NOMO-1 treated with DMSO at 0.1 percent for 48 hours (cell line): ENCODE measurements at regions not wholly inside any gene's neighbourhood (a gene's known extent, or its start where the extent isn't known, plus 50 kb on each side); places are given as distances from the start of the nearest gene placed in this dataset.

Experiments
- DNase-seq: peaks from one replicate; lab custom pipeline; 2025; ENCODE audit not compliant: unreplicated experiment; lab: John Stamatoyannopoulos, UW

DNA sequence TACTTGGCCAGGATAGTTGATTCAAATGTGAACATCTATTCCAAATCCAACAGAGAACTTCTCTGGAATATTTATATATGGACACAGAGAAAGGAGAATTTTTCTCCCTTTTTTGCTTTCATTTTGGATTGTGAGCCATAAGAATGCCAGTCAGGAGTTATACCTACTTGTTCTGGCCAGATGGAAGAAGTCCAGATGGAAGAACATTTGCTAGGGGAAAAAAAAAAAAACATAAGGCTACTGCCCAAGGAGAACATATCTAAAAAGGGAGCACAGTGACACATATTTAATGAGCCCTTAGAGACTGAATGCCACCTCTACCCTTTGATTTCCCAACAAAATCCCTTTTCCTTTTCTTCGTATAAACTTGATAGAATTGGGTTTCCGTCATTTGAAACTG, 61.7 kb upstream of the PPP2R2B start:
- DNase-seq: no peak

DNA sequence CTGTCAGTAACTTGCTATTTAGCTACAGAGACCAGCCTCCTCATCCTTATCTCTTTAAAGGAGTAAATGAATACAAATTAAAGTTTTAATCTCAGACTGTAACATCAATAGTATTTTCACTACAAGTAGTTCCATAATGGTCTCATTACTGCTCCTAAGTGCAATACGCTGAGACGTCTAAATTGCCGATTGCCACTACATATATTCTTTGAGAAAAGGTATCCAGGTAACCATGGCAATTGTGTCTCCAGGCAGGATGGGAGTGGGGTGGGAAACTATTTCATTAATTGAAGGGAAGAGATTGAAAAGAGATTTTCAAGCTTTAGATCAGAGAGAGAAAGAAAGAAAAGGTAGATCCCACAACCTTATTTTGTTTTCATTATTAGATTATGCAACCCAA, 65.5 kb upstream of the PPP2R2B start:
- no peak for DNase-seq

DNA sequence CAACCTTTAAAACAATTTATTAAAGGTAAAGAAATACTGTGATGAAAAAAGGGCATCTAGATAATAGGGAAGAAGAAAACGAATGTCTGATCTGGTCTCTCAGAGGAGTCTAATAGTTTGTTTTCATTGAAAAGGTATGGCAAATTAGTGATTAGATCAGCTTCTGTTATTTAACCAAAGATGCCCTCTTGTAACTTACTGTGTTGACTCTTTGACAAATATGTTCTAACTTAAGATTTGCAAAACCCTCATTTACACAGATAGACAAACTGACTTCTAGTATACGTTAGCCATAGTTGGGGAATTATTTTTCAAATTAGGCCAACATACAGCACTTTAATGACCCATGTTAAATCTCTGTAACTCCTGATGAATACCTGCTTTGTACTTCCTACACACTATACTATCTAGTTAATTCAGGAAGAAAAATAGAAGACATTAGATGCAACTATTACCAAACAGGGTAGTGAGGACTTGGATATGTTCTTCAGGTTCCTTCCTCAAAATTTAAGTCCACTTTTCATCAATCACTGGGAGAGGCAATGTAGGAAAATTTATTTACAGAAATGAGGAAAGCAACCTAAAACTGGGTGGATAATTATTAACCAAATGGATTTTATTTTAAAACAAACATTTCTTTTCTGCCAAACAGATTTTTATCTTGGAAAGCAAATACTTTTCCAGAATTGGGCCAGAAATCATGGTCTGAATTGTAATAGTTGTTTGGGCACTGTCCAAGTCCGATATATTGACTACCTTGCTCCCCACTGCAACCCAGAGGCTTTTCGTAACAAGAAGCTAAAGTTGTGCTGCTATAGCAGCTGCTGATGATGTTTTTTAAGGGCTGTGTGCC, 66.4 kb upstream of the PPP2R2B start:
- DNase-seq: no peak

DNA sequence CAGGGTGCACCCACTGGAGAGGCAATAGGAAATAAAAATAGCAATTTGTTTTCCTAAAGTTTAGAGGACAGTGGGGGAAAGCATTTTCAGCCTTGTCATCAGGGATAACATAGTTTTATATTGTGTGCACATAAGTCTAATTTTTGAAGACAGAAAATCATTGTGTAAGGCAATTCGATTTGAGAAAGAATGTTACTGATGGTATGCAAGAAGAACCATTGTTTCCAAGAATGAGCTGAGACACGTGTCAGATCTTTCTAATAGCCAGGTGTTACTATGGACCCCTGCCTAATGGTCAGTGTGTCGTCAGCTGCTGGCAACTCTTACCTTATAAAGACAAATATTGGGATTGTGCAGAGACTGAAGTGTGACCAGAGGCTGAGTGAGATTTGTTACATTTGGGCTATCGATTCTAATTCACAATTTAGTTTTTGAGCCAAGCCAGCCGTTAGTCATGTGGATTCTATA, 67.1 kb upstream of the PPP2R2B start:
- no peak for DNase-seq

DNA sequence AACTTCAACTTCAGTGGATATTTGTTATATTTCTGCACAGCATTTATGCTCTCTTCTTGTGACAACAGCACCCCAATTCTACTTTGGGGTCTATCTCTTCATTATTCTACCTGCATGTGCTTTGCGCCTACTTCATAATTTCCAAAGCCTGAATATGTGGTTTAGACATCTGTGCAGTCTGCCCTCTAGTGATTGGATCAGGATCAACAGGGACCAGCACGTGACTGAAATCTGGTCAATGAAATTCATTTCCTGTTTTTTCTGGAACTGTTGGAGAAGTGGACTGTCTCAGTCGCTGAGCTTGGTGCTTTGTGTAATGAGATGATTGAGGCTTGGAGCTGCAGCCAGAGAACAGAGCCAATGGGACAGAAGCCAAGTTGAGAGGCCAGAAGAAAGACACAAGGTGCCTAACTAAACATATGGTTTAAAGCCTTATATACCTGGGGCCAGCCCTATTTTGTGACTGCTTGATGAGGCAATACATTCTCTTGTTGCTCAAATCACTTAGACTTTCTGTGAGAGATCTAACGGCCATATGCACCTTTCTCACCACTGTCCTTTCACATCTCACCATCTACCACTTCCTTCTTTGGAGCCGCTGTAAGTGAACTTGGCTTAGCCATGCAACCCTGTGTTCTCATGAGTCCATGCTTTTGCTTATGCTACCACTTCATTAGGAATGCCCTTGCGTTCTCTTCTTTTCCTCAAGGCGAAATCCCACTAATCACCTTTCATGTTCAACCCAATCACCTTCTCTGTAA, 68.8 kb upstream of the PPP2R2B start:
- DNase-seq: peak; percentile 11

DNA sequence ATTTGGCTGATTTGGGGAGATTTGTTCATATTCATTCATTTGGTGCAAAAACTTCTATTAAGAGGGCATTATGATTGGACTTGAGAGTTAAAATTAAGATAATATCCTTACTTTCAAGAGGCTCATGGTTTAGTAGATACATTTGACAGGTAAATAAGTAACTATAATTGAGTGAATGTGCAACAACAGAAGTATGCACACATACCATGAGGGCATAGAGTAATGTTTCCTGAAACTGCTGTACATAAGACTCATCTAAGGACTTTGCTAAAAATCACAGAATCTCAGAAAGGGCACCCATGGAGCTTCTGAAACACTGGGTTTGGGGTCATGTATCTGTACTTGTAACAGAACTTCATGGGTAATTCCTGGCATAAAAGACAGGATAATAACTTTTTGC, 70.1 kb upstream of the PPP2R2B start:
- DNase-seq: no peak

DNA sequence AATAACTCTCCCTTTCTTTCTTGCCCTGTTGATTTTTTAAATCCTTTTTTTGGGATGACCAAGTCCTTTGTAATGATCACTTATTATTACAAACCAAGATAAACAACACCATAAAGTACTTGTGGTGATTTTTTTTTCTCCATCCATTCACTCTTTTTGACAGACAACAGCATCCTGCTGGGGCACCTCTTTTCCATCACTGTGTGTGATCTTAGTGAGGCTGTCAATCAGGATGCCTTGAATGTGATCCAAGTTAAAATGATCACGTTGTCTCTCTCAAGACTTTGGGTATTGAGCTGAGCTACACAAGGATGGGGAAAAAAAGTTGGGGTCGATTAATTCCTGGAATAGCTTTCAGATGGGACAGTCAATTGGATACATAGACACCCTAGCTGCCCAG, 73.6 kb upstream of the PPP2R2B start:
- DNase-seq: no peak

DNA sequence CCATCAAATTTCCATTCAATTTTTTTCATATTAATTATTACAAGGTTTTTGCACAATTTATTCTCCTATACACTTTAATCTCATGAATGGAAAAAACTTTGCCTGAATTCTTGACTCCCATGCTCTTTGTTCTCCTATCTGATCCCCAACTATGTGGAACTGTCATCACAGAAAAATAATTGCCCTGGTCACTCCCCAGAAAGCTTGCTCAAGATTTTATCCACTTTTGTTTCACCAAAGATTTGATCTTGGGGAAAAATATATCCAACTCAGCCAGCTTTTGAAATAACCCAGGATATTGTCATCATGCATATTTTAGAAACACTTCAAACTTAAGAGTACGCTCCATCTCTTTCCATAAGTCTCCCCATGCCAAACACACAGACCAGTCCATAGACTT, 77.7 kb upstream of the PPP2R2B start:
- DNase-seq: no peak

DNA sequence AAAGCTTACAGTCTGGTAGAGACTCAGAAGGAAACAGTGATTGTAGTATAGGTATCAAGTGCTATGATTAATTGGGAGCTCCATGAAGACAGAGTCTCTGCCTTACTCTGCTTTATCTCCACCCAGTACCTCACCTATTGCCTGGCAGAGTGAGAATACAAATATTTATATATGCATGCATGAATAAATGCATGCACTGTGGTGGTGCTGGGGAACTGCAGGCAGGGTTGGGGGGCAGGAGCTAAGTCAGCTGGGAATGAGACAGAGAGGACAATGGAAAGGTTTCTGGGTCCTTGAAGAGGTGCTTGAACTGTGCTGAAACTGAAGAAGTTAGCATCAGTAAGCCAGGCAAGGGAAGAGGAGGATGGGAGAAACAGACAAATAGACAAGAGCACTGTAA, 80.8 kb upstream of the PPP2R2B start:
- no peak for DNase-seq

DNA sequence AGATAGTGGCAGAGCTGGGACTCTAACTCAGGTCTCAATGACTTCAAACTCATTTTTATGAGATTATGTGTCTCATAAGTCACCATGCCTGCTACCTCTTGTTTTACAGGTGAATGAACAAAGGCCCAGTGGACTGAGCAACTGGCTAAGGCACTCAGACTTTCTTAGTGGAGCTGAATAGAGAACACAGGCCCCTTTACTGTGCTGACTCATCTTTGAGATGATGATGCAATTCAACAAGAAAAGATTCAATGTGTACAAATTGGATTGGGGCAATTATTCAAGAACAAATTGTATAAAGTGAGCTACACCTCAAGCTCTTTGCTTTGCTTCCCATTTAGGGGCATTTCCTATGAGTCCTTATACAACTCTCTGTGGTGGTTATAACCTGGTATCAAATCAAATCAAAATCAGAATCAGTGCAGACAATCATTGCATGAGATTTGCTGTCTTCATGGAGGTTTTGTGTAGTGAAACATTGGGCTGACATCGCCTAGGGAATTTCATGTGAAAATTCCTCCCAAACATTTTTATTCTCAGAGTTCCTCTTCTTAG, 84.3 kb upstream of the PPP2R2B start:
- peak; percentile 26 for DNase-seq

DNA sequence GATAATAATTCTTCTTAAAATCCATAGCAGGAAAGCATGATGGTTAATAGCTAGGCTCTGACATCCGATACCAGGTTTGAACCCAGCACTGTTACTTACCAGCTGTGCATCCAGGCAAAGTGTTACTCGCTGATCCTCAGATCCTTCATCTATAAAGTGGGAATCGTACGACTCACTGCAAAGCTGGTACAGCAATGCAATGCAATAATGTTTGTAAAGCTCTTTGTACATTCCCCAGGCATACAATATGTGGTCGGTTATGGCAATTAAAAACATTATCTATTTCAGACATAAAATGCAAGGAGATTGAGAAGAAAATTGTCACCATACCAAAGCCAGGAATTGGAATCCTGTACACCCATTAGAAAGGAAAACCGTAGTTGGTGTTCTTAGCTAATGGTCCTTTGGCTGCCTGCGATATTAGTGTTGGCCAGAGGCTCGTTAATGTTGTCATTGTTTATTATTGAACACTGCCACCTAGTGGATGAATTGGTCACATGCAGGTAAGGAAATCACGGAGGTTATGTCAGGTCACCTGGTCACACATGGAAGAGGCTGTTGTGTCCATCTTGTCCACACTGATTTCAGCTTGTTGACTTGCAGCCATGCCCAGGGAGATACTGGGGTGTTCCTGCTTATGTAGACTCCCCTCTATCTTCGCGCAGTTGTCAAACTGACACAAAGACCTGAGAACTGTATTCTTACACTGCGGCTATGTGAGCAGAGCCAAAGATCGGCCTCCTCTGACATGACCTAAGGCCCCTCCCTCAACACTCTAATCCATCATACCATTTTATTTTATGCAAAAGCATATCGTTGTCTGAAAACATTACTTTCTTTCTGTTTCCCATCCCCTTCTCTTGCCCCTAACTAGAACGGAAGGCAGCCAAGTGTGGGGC, 87.5 kb upstream of the PPP2R2B start:
- DNase-seq: peak; percentile 39

DNA sequence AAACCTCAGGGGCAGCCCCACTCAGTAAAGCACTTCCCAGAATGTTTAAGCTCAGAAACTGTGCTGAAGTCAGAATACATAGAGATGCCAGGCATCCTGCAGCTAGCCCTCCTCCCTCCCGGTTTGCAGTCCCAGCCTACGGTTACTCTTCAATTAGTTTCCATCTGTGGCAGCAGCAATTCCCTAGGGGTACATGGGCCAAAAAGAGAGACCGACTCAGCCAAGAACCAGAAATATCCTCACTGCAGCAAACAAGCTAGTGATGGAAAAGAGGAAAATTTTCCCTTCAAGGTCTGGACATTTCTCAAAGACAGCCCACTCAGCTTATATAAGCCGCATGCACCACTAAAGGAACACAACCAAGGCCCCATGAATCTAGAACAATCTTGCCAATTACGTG, 89.1 kb upstream of the PPP2R2B start:
- no peak for DNase-seq

DNA sequence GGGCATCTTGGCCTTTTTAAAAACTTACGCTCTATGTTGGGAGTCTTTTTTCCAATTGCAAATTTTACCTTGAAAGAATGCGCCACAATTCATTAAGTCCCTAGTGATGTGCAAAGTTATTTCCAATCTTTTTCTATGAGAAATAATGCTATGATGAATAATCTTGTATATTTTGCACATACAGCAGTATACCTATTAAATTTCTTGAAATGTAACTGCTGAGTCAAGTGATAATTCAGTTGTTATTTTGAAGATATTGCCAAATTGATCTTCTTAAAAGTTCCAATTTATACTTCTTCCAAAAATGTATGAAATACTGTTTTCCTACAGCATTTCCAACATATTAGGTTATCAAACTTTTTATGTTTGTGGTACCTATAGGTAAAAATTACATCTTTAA, 92.8 kb upstream of the PPP2R2B start:
- DNase-seq: no peak

DNA sequence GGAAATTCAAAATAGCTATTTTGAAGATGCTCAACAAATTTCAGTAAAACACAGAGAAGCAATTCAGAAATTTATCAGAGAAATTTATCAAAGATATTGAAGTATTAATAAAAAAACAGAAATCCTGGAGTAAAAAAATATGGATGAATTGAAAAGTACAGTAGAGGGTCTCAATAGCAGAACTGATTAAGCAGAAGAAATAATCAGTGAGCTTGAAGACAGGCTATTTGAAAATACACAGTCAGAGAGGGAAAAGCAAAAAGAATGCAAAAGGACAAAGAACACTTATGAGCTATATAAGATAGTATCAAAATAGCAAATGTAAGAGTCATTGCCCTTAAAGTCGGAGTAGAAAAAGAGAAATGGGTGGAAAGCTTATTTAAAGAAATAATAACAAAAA, 107.9 kb upstream of the PPP2R2B start:
- DNase-seq: no peak

DNA sequence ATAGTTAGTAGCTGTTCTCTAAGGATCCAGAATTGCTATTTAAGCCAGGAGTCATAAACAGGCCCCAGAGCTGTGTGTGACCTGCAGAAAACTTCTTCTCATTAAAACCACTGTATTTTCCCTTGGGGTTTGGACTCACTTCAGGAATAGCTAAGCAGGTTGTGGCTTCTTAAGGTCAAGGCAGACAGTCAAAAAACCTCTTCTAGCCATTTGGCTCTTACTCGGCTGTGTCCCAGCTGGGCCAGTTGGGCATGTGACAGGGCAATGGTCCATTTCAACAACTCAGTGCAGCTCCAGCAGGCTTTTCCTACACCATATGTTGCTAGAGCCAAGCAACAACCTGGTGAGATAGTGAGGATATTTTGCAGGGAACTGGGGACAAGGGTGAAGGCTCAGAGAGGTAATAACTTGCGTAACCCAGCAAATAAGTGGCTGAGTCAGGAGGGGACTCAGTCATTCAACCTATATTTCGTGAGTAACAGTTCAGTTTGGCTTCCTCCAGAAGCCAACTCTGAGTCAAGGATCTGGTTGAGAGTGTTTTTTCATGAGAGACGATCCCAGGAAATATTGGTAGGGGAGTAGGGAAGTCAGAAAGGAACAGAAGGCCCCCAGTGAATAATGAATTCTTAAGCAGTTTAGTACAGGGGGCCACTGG, 115.4 kb upstream of the PPP2R2B start:
- no peak for DNase-seq

DNA sequence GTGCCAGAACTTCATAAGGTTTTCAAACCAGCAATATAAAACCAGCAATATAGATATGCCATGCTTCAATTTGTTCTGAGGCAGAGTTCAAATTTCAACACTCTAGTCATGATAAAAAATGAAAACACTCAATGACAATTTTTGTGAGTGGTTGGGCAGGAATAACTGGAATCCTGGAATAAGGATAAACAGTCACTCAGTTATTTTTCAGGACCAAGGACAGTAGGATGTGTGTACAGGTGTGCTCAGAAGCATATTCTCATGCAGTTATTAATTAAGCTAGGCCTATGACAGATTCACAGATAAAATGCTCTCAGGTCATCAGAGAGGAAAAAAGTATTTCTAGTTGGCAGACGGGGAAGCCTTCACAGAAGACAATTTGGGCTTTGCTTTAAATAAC, 117.3 kb upstream of the PPP2R2B start:
- no peak for DNase-seq

DNA sequence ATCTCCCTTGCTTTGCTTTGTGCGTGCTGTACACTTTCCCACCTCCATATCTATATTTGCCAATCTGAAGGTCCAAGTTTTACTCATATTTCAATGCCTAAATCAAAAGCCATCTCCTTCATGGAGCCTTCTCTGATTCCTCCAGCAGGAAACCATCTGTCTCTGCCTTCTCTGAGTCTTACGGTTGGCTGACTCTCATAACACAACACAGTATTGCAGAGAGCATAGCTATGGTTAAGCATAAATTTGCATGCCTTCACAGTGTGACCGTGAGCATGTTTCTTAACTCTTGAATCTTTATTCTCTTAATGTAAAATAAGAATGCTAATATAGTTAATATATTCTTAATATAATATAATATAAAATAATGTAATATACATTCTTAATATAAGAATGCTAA, 136.8 kb upstream of the PPP2R2B start:
- no peak for DNase-seq

DNA sequence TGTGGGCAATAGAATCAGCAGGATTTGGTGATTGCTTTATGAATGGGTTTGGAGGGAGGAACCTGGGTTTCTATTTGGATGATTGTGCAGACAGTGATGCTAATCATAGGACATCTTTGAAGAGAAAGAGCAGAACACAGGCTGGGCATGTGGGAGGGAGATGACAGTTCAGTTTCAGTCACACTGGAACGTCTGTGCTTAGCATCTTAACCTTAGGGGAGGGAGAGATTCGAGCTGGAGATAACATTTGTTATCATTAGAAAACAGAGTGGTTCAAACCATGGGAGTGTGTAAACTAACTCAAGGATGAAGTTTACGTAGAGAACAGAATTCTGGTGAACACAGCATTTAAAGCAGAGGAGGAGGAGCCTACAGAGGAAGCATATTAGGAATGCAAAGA, 138.6 kb upstream of the PPP2R2B start:
- DNase-seq: no peak

DNA sequence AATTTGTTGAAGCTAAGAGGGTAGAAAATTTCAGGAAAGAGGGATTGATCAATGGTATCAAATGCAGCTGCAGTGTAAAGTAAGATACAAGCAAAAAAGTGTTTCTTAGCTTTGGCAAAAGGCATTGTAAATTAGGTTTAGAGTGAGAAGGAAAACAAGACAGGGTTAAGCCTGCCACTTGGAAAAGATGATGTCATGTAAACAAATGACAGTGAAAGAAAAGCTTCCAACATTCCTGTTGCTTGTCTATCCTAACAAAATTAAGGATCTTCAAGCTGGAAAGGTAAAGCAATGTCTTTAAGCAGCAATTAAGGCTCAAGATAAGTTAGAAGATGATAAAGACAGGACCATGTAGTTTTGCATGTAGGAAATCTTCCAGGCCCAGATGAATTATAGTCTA, 139.1 kb upstream of the PPP2R2B start:
- DNase-seq: no peak

DNA sequence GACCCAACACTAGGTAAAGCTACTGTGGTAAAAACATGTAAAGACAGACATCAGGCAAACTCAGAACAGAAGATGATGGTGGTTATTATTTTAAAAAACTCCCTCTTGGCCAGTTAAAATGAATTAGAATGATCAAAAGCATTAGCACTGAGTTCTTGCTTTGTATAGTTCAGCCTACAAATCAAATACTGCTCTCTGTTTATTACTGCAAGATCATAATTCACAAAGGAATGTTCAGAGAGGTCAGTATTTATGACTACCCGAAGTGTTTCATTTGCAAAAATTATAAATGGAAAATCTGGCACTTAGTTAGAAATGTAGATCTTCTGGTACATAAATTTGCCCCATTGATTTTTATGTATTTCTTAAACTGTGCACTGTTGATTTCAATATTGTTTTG, 140.3 kb upstream of the PPP2R2B start:
- DNase-seq: no peak
